ENCODE measurements at regions not wholly inside any gene's neighbourhood (a gene's known extent, or its start where the extent isn't known, plus 50 kb on each side); places are given as distances from the start of the nearest gene placed in this dataset.

DNA sequence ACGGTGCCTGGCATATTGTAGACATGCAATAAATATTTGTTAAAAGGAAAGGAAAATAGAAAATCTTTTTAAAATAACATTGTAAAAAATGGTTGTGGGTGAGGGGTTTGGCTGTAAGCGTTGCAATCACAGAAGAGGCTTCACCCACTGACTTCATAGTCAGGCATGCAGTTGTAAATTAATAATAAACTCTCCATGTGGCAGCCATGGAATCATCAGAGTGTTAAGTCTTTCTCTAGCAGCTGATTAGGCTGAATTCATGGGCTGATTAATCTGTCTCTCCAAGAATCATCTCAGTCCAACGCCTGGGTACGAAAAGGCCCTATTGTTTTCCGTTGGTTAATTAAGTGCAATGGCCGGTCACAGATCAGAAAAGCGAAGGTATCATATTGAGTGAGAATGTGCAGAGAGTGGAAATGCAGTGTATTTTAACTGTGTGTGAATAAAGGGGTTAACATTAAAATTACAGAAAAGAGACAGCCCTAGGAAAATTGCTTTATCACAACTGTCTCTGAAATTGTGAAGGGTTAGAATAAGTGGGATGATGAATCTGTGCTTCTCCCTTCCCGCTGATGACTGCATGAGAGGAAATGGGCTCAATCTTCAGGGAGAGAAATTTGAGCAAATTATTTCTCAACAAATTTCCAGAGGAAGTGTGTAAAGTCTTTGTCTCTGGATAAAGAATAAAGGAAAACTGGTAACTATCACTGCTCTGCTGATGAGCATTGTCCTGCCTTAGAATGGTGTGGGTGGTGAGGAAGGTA is 269.0 kb downstream of the FAM76B start:
- TF ChIP-seq, protein P1, sequence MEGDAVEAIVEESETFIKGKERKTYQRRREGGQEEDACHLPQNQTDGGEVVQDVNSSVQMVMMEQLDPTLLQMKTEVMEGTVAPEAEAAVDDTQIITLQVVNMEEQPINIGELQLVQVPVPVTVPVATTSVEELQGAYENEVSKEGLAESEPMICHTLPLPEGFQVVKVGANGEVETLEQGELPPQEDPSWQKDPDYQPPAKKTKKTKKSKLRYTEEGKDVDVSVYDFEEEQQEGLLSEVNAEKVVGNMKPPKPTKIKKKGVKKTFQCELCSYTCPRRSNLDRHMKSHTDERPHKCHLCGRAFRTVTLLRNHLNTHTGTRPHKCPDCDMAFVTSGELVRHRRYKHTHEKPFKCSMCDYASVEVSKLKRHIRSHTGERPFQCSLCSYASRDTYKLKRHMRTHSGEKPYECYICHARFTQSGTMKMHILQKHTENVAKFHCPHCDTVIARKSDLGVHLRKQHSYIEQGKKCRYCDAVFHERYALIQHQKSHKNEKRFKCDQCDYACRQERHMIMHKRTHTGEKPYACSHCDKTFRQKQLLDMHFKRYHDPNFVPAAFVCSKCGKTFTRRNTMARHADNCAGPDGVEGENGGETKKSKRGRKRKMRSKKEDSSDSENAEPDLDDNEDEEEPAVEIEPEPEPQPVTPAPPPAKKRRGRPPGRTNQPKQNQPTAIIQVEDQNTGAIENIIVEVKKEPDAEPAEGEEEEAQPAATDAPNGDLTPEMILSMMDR (IDR thresholded peaks at IDR 0.05): no peak
- no peak for TF ChIP-seq ZFX (IDR thresholded peaks at IDR 0.05; ENCODE audit: borderline replicate concordance)
